SK-N-SH (cell line): ENCODE measurements at regions not wholly inside any gene's neighbourhood (a gene's known extent, or its start where the extent isn't known, plus 50 kb on each side); places are given as distances from the start of the nearest gene placed in this dataset.

Source experiments
- CTCF ChIA-PET: fragments of 300-600, 350-600 bp; formaldehyde crosslinking; extraction: SDS; loops from one replicate; lab custom pipeline; 2021; lab: Yijun Ruan, JAX
- POLR2A ChIA-PET: fragments of 350-600 bp; sonication (Branson Sonifier 250); formaldehyde crosslinking; extraction: SDS; loops from one replicate; lab custom pipeline; 2020; ENCODE audit warnings: antibody characterized with exemption, inconsistent platforms; lab: Yijun Ruan, JAX
- DNase-seq: peaks from one replicate; pipeline ENCODE4 v3.0.0; 2012
- H2AFZ ChIP-seq: fragments of 200-600 bp; sonication (generic); 2 replicates; pipeline ENCODE4 v1.8.1; 2016; ENCODE audit warnings: antibody characterized with exemption, mild to moderate bottlenecking, low read depth
- H3F3A ChIP-seq: fragments of 200-600 bp; sonication (generic); replicated peaks from 2 replicates; pipeline ENCODE3; 2016; ENCODE audit warnings: antibody characterized with exemption, mild to moderate bottlenecking; ENCODE audit not compliant: insufficient read depth
- H3K27ac ChIP-seq, 2 experiments: fragments of 200-500 bp in 1 of 2; fragments of 200-600 bp in 1 of 2; sonication (Bioruptor generic) in 1 of 2; sonication (generic), shearing (Covaris generic) in 1 of 2; 2 replicates each; pipeline versions ENCODE4 v1.5.1 to v1.6.1; 2014 to 2016; ENCODE audit warnings: low read depth in 2 of 2, inconsistent platforms in 1 of 2, low read length in 1 of 2, mild to moderate bottlenecking in 1 of 2, mixed read lengths in 1 of 2
- H3K27me3 ChIP-seq: fragments of 200-600 bp; sonication (generic), shearing (Covaris generic); 2 replicates; pipeline ENCODE4 v1.6.1; 2016; ENCODE audit warnings: mixed run types; ENCODE audit not compliant: insufficient read depth
- H3K36me3 ChIP-seq, 2 experiments: fragments of 200-500 bp in 1 of 2; fragments of 200-600 bp in 1 of 2; sonication (Bioruptor generic) in 1 of 2; sonication (generic) in 1 of 2; replicated peaks in 1 of 2; 2 replicates each; pipeline versions ENCODE3 to v1.5.1; 2014 to 2016; ENCODE audit warnings: low read length in 1 of 2, mild to moderate bottlenecking in 1 of 2; ENCODE audit not compliant: insufficient read depth in 2 of 2, control insufficient read depth in 1 of 2
- H3K4me1 ChIP-seq, 2 experiments: fragments of 200-500 bp in 1 of 2; fragments of 200-600 bp in 1 of 2; sonication (Bioruptor generic) in 1 of 2; sonication (generic), shearing (Covaris generic) in 1 of 2; 2 replicates each; pipeline versions ENCODE4 v1.5.1 to v1.6.1; 2014 to 2016; ENCODE audit warnings: low read depth in 1 of 2, low read length in 1 of 2, mixed run types in 1 of 2; ENCODE audit not compliant: insufficient read depth in 2 of 2, control insufficient read depth in 1 of 2
- H3K4me2 ChIP-seq: fragments of 200-600 bp; sonication (generic), shearing (Covaris generic); 2 replicates; pipeline ENCODE4 v1.6.1; 2017; ENCODE audit warnings: mixed run types
- H3K4me3 ChIP-seq, 2 experiments: fragments of 200-500 bp in 1 of 2; fragments of 200-600 bp in 1 of 2; sonication (Bioruptor generic) in 1 of 2; sonication (generic), shearing (Covaris generic) in 1 of 2; 2 replicates each; pipeline versions ENCODE4 v1.5.1 to v1.8.1; 2014 to 2016; ENCODE audit warnings: low read depth in 2 of 2, inconsistent platforms in 1 of 2, low read length in 1 of 2, mild to moderate bottlenecking in 1 of 2, mixed read lengths in 1 of 2, moderate library complexity in 1 of 2
- H3K79me2 ChIP-seq: fragments of 200-600 bp; sonication (generic); 2 replicates; pipeline ENCODE4 v1.8.1; 2017; ENCODE audit warnings: mild to moderate bottlenecking; ENCODE audit not compliant: insufficient read depth
- H3K9ac ChIP-seq: fragments of 200-600 bp; sonication (generic); 2 replicates; pipeline ENCODE4 v1.6.1; 2017; ENCODE audit warnings: mixed run types
- H3K9me2 ChIP-seq: fragments of 200-600 bp; sonication (generic); 2 replicates; pipeline ENCODE4 v1.6.1; 2017; ENCODE audit warnings: mixed run types
- H3K9me3 ChIP-seq: fragments of 200-600 bp; sonication (generic); 2 replicates; pipeline ENCODE4 v1.6.1; 2017; ENCODE audit warnings: mixed run types, mild to moderate bottlenecking, moderate library complexity
- H4K20me1 ChIP-seq: fragments of 200-600 bp; sonication (generic); 2 replicates; pipeline ENCODE4 v1.6.1; 2017; ENCODE audit warnings: mild to moderate bottlenecking, mixed run types; ENCODE audit not compliant: insufficient read depth
- CTCF ChIP-seq: fragments of 200-600 bp; sonication (generic); IDR thresholded peaks from 2 replicates; pipeline ENCODE4 v1.6.1; 2017; ENCODE audit warnings: antibody characterized with exemption, mild to moderate bottlenecking, moderate library complexity
- ELF1 ChIP-seq: IDR thresholded peaks from 2 replicates; pipeline ENCODE4 v1.4.0; 2012
- EP300 ChIP-seq, 2 experiments: IDR thresholded peaks; 2 replicates each; pipeline versions ENCODE4 v1.4.0 to v1.6.1; 2012; ENCODE audit warnings: borderline replicate concordance in 1 of 2, low read depth in 1 of 2, low read length in 1 of 2
- FOXM1 ChIP-seq: IDR thresholded peaks from 2 replicates; pipeline ENCODE4 v1.4.0; 2012; ENCODE audit warnings: low read depth, mild to moderate bottlenecking
- JUND ChIP-seq: IDR thresholded peaks from 2 replicates; pipeline ENCODE4 v1.4.0; 2012
- NRF1 ChIP-seq: IDR thresholded peaks from 2 replicates; pipeline ENCODE4 v1.6.1; 2012; ENCODE audit warnings: low read depth, mild to moderate bottlenecking, low read length
- POLR2AphosphoS5 ChIP-seq: IDR thresholded peaks from 2 replicates; pipeline ENCODE4 v1.6.1; 2012; ENCODE audit warnings: low read depth, low read length
- RAD21 ChIP-seq: IDR thresholded peaks from 2 replicates; pipeline ENCODE4 v1.6.1; 2012; ENCODE audit warnings: mild to moderate bottlenecking, low read length
- RCOR1 ChIP-seq: fragments of 150-350 bp; IDR thresholded peaks from 2 replicates; pipeline ENCODE4 v1.6.1; 2017; ENCODE audit warnings: antibody characterized with exemption, low read length
- RFX5 ChIP-seq: IDR thresholded peaks from 2 replicates; pipeline ENCODE4 v1.6.1; 2012; ENCODE audit warnings: mild to moderate bottlenecking, improper control_type of control experiment, low read length
- RXRA ChIP-seq: IDR thresholded peaks from 2 replicates; pipeline ENCODE4 v1.4.0; 2012; ENCODE audit warnings: low read depth, mild to moderate bottlenecking, borderline replicate concordance
- SIN3A ChIP-seq: IDR thresholded peaks from 2 replicates; pipeline ENCODE4 v1.6.1; 2012; ENCODE audit warnings: low read depth, mild to moderate bottlenecking, low read length, moderate library complexity, borderline replicate concordance
- TCF12 ChIP-seq: IDR thresholded peaks from 2 replicates; pipeline ENCODE4 v1.4.0; 2012
- WGBS: methylation state at CpG from one replicate; pipeline ENCODE4 v1.1.6; 2017; ENCODE audit warnings: low lambda C conversion rate; 5-methylcytosine and 5-hydroxymethylcytosine counted together
- TF ChIP-seq, protein P1 (sequence below): IDR thresholded peaks from 2 replicates; pipeline ENCODE4; 2012
- TF ChIP-seq, protein P2 (sequence below): IDR thresholded peaks from 2 replicates; pipeline ENCODE4 v1.4.0; 2012; ENCODE audit warnings: low read depth, borderline replicate concordance
- TF ChIP-seq, protein P3 (sequence below): fragments of 150-350 bp; IDR thresholded peaks from 2 replicates; pipeline ENCODE4 v1.6.1; 2017; ENCODE audit warnings: antibody characterized with exemption, low read length, low read depth, borderline replicate concordance

DNA sequence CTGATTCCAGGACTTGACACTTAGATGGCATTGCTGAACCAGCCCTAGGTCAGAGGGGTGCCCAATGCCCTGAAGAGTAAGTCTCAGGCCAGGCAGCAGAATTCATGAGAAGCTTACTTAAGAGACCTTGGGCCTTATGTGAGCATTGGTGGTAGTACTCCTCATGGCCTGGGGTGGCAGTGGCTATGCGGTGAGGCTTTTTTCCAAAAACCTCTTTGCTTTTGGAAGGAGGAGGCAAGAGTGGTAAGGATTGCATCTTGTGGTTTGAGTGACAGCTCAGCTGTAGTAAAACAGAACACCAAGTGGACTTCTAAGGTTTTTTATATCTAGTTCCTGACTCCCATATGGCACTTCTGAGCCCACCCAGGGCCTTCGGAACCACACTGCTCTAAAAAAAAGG, 459.0 kb upstream of the STEAP1 start:
- Histone ChIP-seq H3K27me3 (no peaks in the 10 kb centered on the region), H3K4me1 (no peaks in the 10 kb centered on the region; a peak in 1 of 4 replicates), H3F3A (no peaks in the 10 kb centered on the region), H3K9ac (no peak overlapping the region), H3K4me2 (no peak overlapping the region), H3K9me3 (no peaks in the 10 kb centered on the region; the same call in 1 of the 2 replicates), H3K9me2 (no peaks in the 10 kb centered on the region), H3K79me2 (no peaks in the 10 kb centered on the region), H3K27ac (no peak overlapping the region), H3K4me3 (no peak overlapping the region), H3K36me3 (no peaks in the 10 kb centered on the region), H2AFZ (no peak overlapping the region), H4K20me1 (no peaks in the 10 kb centered on the region)
- DNase-seq = no peak
- no peak for TF ChIP-seq EP300 (IDR thresholded peaks at IDR 0.05; ENCODE audit: borderline replicate concordance in 1 of 2, low read depth in 1 of 2, low read length in 1 of 2)
- TF ChIP-seq FOXM1 = no peak
- no peak for TF ChIP-seq TCF12
- no peak for TF ChIP-seq ELF1
- no peak for TF ChIP-seq RXRA
- no peak for TF ChIP-seq POLR2AphosphoS5
- TF ChIP-seq, protein P1, sequence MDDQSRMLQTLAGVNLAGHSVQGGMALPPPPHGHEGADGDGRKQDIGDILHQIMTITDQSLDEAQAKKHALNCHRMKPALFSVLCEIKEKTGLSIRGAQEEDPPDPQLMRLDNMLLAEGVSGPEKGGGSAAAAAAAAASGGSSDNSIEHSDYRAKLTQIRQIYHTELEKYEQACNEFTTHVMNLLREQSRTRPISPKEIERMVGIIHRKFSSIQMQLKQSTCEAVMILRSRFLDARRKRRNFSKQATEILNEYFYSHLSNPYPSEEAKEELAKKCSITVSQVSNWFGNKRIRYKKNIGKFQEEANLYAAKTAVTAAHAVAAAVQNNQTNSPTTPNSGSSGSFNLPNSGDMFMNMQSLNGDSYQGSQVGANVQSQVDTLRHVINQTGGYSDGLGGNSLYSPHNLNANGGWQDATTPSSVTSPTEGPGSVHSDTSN = no peak
- no peak for TF ChIP-seq RCOR1
- TF ChIP-seq, protein P2, sequence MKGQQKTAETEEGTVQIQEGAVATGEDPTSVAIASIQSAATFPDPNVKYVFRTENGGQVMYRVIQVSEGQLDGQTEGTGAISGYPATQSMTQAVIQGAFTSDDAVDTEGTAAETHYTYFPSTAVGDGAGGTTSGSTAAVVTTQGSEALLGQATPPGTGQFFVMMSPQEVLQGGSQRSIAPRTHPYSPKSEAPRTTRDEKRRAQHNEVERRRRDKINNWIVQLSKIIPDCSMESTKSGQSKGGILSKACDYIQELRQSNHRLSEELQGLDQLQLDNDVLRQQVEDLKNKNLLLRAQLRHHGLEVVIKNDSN = no peak
- no peak for TF ChIP-seq JUND
- TF ChIP-seq CTCF = no peak
- TF ChIP-seq, protein P3, sequence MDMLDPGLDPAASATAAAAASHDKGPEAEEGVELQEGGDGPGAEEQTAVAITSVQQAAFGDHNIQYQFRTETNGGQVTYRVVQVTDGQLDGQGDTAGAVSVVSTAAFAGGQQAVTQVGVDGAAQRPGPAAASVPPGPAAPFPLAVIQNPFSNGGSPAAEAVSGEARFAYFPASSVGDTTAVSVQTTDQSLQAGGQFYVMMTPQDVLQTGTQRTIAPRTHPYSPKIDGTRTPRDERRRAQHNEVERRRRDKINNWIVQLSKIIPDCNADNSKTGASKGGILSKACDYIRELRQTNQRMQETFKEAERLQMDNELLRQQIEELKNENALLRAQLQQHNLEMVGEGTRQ = no peak
- TF ChIP-seq SIN3A = no peak
- no peak for TF ChIP-seq RFX5
- TF ChIP-seq RAD21 = no peak
- no peak for TF ChIP-seq NRF1
- 35% methylated on average over 2 of the region's 2 CpGs for WGBS
- ChIA-PET CTCF (no interaction called here), POLR2A (no interaction called here)
